Ishikawa (cell line): ENCODE measurements at regions not wholly inside any gene's neighbourhood (a gene's known extent, or its start where the extent isn't known, plus 50 kb on each side); places are given as distances from the start of the nearest gene placed in this dataset.

ENCODE experiments used
- CEBPB ChIP-seq: IDR thresholded peaks from 2 replicates; pipeline ENCODE4 v1.6.1; 2012
- CREB1 ChIP-seq: IDR thresholded peaks from 2 replicates; pipeline ENCODE4 v1.6.1; 2012; ENCODE audit warnings: low read depth
- EGR1 ChIP-seq: IDR thresholded peaks from 2 replicates; pipeline ENCODE4 v1.6.1; 2012
- EP300 ChIP-seq: IDR thresholded peaks from 2 replicates; pipeline ENCODE4 v1.6.1; 2012; ENCODE audit warnings: borderline replicate concordance
- FOXM1 ChIP-seq: IDR thresholded peaks from 2 replicates; pipeline ENCODE4 v1.6.1; 2012; ENCODE audit warnings: low read depth, borderline replicate concordance
- NFIC ChIP-seq: IDR thresholded peaks from 2 replicates; pipeline ENCODE4 v1.6.1; 2012
- RAD21 ChIP-seq: IDR thresholded peaks from 2 replicates; pipeline ENCODE4 v1.6.1; 2012; ENCODE audit warnings: low read depth
- REST ChIP-seq: IDR thresholded peaks from 2 replicates; pipeline ENCODE4 v1.6.1; 2012; ENCODE audit warnings: low read depth, mild to moderate bottlenecking
- TAF1 ChIP-seq: IDR thresholded peaks from 2 replicates; pipeline ENCODE4 v1.6.1; 2012; ENCODE audit warnings: low read depth, mild to moderate bottlenecking
- TCF12 ChIP-seq: IDR thresholded peaks from 2 replicates; pipeline ENCODE4 v1.6.1; 2012; ENCODE audit warnings: low read depth
- TEAD4 ChIP-seq: IDR thresholded peaks from 2 replicates; pipeline ENCODE4 v1.6.1; 2012
- YY1 ChIP-seq: IDR thresholded peaks from 2 replicates; pipeline ENCODE4 v1.6.1; 2012; ENCODE audit warnings: low read depth
- ZBTB7A ChIP-seq: IDR thresholded peaks from 2 replicates; pipeline ENCODE4 v1.6.1; 2012; ENCODE audit warnings: low read depth
- TF ChIP-seq, protein P1 (sequence below): IDR thresholded peaks from 2 replicates; pipeline ENCODE4 v1.6.1; 2012
- TF ChIP-seq, protein P2 (sequence below): IDR thresholded peaks from 2 replicates; pipeline ENCODE4 v1.6.1; 2012

DNA sequence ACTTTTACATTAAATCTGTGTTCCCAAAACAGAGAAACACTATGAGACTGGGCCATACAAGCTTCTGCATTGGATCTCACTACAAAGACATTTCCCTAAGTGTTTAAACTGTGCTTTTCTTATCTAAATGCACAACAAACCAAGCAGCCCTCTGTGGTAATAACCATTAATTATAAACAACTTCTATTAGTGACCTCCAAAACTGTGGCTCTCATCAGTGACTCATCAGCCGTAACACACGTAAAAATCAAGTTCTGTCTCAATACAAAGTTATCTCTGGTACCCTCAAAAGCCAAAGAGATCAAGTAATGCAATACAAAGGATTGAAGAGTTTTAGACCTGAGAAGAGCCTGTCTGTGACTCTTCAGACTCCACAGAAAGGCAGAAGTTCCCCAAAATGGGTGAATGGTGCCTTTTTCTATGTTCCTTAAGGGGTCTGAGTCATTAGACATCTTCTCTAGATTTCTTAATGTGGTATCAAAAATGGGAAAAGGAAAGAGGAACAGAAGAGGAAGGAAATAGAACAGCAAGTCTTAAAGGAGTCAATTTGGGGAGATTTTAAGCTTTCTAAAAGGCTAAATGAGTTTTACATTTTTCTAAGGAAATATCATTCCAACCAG, 189.8 kb upstream of the PPP1R2C start:
- TF ChIP-seq EGR1 (no peak), EP300 (no peak), RAD21 (no peak), TCF12 (no peak), TEAD4 (no peak), CEBPB (no peak), TAF1 (no peak), ZBTB7A (no peak), YY1 (no peak), CREB1 (no peak), NFIC (no peak), REST (no peak), FOXM1 (no peak)
- TF ChIP-seq, protein P1, sequence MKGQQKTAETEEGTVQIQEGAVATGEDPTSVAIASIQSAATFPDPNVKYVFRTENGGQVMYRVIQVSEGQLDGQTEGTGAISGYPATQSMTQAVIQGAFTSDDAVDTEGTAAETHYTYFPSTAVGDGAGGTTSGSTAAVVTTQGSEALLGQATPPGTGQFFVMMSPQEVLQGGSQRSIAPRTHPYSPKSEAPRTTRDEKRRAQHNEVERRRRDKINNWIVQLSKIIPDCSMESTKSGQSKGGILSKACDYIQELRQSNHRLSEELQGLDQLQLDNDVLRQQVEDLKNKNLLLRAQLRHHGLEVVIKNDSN: no peak
- TF ChIP-seq, protein P2, sequence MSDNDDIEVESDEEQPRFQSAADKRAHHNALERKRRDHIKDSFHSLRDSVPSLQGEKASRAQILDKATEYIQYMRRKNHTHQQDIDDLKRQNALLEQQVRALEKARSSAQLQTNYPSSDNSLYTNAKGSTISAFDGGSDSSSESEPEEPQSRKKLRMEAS: no peak

GRCh38 chrX:42973321-42973720, 195.4 kb upstream of the PPP1R2C start:
- TF ChIP-seq CREB1 (no peak), TAF1 (no peak), REST (no peak), RAD21 (no peak), CEBPB (no peak), EP300 (no peak), FOXM1 (no peak), EGR1 (no peak), YY1 (no peak)
- TF ChIP-seq, protein P2: no peak
- TF ChIP-seq, protein P1: no peak

DNA sequence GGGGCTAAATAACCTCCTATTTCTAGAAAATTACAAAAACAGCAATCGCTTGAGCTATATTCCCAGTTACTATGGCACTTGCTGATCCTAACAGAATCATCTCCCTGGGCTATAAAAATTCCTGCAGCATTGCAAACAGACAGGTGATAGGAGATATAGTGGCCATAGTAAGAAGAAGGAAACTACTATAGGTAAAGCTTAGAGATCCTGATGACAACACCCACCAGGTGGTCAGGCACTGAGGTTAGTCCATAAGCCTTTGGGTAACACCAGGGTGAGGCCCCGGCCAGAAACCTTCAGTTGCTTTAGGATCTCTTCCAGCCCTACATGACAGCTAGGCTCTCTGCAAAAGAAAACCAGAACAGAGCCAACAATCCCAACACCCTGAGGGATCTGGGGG, 197.9 kb upstream of the PPP1R2C start:
- TF ChIP-seq NFIC (no peak), CEBPB (no peak), YY1 (no peak), EGR1 (no peak), CREB1 (no peak), ZBTB7A (no peak), FOXM1 (no peak), REST (no peak), TCF12 (no peak), EP300 (no peak), RAD21 (no peak), TAF1 (no peak), TEAD4 (no peak)
- TF ChIP-seq, protein P1: no peak
- TF ChIP-seq, protein P2: no peak
